ENCODE measurements at regions not wholly inside any gene's neighbourhood (a gene's known extent, or its start where the extent isn't known, plus 50 kb on each side); places are given as distances from the start of the nearest gene placed in this dataset.

GRCh38 chr5:110853267-110853666, 114.5 kb downstream of the SLC25A46 start:
- no peak for TF ChIP-seq YY1 (IDR thresholded peaks at IDR 0.05; ENCODE audit: insufficient read depth, insufficient read length)
- TF ChIP-seq ZNF274 (IDR thresholded peaks at IDR 0.05; ENCODE audit: low read depth, low read length), result no peak
- no peak for TF ChIP-seq SUZ12 (IDR thresholded peaks at IDR 0.05; ENCODE audit: extremely low read depth, insufficient read depth, insufficient read length)
